ENCODE measurements at regions not wholly inside any gene's neighbourhood (a gene's known extent, or its start where the extent isn't known, plus 50 kb on each side); places are given as distances from the start of the nearest gene placed in this dataset.
"Not testable (repeated sequence)": the region's sequence is repeated elsewhere in the genome, so short reads cannot be mapped to it uniquely, and the experiment has no call there.

DNA sequence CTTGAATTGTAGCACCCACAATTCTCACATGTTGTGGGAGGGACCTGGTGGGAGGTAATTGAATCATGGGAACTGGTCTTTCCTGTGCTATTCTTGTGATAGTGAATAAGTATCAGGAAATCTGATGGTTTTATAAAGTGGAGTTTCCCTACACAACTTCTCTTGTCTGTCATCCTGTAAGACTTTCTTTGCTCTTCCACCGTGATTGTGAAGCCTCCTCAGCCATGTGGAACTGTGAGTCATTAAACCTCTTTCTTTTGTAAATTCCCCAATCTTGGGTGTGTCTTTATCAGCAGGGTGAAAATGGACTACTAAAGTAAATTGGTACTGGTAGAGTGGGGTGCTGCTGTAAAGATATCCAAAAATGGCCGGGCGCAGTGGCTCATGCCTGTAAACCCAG lies 215.6 kb downstream of the LIG4 start:
- no peak for DNase-seq

DNA sequence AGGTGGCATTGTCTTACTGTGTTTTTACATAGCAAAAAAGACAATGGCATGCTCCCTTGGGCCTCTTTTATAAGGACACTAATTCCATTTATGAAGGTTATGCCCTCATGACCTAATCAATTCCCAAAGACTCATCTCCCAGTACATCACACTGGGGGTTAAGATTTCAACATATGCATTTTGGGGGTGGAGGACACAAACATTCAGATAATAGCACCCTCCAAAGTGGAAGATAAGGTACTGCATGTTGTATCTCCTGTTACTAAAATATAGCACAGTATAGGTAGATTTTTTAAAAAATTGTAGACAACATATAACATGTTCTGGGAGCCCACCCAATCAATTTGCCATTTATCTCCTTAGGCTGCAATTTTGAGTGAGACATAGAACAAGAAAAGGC lies 221.2 kb downstream of the LIG4 start:
- no peak for DNase-seq

DNA sequence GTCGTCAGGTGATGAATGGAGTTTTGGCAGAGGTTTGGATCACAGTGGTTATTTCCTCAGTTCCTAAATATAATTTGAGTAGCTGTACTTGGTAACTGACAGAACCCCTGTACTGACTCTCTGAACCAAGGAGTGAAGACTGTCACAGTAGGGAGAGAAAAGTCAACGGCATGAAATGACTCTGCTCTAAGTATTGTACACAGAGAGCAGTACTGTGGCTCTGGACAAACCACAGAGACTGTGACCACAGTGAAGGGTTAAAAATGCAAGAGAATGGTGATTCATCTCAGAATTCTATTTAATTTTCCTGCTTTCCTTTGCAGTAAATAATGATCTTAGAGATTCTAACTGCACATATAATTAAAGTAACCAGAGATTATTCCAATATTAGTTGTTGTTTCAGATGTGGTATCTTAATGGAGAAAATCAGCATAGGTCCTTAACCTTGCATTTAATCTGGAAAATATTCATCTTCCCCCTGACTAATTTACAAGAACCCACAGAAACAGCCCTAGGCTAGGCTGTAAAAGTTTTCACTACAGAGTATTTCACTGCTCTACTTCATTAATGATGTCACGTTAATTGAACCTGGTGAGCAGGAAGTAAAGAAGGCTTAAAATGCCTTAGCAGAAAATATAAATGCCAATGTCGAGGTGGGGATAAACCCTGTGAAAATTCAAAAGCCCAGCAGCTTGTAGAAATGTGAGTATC lies 221.9 kb downstream of the LIG4 start:
- DNase-seq, result no peak

DNA sequence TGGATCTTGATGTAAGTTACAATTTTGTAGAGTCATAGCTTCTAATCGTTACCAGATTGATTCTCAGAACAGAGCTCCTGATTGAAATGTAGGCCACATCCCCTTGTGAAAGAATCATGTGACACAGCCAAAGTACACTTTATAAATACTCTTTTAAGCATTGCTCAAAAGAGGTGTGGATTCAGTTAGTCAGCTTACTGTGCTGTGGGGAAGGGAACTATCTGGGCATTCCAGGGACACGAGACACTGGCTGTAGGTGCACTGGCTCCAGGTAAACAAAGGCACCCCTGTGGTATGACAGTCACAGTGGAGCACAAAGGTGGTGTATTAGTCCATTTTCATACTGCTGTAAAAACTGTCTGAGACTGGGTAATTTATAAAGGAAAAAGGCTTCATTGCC lies 222.8 kb downstream of the LIG4 start:
- no peak for DNase-seq

DNA sequence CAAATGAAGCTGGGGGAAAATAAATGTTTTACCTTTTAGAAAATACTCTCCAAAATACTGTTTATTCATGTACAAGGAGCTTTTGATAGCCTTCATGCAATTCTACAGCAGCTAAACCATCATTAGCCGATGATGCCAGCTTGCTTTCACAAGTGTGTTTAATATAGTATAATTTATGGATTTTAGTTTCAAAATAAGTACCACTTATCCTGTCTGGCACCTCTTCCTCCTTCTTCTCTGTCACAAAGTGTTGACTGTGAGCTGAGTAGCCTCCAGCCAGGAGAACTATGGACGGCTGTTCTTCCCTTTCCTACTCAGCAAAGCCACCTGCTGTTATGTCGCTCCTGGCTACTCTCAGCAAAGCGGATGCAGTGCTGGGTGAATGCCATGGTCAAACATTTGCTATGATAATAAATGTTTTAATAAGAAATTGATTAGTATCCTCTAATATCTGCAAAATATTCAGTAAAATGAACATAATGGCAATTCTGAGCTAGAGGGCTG lies 238.2 kb downstream of the LIG4 start:
- DNase-seq, result no peak

DNA sequence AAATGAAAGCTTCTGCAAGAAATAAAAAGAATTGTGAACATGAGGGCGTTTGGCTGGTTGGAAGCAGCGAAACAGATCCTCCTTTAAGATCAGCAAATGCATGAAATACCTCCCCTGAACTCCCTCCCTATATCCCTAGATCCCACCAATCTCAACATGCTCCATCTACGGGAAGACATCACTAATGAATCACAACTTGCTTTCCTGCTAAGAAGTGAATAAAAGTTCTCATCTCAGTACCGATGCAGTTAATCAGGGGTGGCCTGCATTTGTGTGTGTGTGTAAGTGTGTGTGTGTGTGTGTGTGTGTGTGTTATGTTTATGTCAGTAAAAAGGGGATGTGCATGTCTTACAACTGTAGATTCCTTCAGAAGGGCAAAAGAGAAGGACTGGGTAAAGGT lies 238.7 kb downstream of the LIG4 start:
- DNase-seq, result no peak

DNA sequence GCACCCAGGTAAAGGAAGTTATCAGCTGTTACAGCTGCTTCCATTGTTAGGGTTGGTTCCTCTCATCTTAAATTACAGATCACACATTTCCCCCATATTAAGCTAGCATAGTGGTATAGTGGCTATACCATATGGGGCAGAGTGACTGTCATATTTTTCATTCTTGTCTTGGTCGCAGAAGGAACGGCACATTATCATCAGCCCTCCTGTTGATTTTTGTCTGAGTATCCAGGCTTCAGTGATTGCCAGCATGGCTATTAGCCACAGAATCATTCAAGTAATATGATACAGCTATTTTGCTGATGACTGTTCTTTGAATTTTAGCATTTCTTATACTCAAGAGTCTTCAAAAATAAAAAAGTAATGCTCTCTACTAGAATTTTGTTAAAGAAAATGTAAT lies 240.9 kb downstream of the LIG4 start:
- DNase-seq, result peak; percentile 9

DNA sequence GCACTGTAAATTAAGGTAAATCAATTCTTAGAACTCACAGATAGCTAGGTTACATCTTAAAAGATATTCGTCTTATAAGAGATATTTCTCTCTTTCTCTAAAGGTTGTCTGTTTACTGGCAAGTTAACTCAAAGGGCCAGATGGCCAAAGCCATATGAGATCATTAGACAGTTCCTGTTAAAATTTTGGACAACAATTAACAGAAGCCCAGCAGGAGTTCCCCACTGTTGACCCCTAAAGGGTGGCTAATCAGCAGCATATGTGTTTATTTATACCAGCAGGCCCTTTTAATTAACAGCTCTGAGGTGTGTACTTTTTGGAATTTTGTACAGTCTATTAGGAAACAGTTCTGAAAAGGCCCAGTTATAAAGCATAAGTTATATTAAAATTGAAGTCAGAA lies 245.8 kb downstream of the LIG4 start:
- DNase-seq, result no peak

DNA sequence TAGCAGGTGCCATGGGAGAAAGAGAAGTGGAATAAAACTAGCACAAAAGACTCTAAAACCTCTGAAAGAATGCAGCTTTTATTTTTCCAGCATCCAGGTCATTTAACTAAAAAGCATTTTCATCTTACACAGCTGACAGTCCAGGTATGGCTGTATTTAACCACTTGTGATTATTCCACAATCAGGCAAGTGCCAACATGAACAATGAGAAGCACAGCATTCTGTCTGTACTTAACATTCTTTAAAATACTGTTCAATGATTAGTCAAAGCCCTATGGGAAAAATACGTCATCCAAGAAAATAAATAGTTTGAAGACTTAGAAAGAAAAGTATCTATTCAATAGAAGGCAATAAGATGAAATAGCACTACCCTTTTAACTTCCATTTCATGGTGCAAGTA lies 246.9 kb downstream of the LIG4 start:
- peak; percentile 14 for DNase-seq

DNA sequence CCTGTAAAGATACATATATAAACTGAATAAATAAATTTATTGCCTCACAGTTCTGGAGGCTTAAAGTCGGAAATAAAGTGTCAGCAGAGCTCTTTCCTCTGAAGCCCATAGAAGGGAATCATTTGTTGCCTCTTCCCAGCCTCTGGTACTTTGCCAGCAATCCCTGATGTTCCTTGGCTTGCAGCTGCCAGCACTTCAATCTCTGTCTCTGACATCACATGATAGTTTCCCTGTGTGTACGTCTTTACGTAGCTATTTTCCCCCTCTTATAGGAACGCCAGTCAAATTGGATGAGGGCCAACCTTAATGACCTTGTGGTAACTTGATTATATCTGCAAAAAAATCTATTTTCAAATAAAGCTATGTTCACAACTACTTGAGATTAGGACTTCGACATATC lies 250.9 kb downstream of the LIG4 start:
- peak; percentile 68 for DNase-seq

DNA sequence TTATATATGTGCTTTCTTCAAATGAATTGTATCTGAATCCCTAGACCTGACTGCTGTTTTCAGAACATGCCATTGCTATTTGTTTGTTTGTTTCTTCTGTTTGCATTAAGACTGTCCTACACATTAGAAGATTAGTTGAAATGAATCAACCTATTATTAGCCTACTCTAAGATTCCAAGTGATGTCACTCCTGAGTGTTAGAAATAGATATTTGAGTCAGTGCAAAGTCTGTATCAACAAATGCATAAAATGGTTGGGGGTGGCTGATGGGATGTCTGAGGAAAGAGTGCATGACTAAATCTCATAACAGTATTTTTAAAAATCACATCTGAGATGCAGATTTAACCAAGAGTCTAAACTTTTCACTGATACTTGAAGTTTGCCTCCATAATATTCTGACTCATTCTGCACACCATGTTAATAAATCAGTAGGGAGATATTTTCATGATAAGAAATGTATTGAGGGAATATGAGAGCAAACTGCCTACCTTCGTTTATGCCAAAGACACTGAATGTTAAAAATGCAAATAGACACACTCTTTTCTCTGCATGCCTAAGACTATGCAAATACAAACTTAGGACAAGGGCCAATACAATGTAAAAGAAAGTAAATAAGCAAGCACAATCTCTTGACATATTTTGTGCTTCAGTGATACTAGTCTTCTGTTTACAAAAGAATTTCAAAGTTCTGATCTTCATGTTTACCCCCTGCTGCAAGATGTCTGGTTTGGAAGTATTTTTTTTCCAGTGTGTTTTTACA lies 253.3 kb downstream of the LIG4 start:
- DNase-seq, result no peak

DNA sequence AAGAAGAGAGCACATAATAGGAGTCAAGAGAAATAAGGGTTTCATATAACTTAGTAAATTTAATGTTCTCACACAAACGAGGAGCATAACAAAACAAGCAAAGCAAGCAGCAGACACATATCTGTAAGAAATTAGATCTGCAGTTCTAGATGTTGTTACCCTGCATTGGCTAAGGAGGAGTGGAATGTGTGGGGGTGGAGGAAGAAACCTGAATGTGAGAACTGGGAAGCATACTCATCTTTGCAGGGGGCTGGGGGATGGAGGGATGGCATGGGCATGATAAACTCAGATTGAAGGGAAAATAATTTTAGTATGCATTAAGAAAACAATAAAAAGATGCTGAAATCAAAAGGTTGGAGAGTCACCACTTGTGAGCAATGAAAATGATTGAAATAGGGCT lies 255.0 kb downstream of the LIG4 start:
- no peak for DNase-seq

DNA sequence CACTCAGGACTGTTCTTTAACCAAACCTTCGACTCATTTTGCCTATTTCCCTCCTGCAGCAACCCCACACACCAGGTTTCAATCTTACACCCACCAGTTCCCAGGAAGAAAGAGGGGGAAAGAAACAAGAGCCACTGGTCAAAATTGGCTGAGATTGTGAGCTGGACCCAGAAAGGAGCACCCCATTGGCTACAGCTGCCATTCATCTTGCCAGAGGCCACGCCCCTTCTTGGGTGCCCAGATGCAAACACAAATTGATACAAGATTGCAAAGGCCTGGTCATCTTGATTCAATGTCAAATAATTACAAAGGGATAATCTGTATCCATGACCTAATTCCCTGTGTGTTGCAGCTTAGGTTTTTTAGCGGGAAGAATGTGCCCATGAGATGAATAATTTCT lies 258.4 kb downstream of the LIG4 start:
- no peak for DNase-seq

DNA sequence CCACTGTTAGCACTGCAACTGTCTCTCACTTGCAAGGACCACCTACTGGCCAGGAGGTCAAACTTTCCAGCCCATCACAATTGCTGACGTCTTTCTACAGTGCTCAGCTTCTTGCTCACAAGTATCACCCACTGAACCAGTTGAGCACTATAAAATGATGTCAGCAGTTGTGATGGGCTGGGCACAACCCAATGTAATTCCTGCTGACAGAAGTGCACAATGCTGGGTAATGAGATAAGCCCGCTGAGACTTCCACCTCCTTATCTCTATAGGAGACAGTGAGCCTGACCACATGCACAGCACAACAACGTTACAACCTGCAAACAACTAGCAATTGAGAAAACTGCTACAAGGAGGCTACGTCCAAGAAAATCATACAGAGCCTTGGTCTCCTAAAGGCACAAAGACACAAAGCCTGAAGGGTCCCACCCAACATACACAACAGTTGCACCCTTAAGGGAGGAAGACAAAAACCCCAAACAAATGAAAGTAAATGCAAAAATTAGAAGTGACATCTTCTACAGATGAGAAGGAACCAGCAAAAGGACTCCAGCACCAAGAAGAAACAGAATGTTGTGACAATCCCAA lies 273.2 kb downstream of the LIG4 start:
- no peak for DNase-seq

DNA sequence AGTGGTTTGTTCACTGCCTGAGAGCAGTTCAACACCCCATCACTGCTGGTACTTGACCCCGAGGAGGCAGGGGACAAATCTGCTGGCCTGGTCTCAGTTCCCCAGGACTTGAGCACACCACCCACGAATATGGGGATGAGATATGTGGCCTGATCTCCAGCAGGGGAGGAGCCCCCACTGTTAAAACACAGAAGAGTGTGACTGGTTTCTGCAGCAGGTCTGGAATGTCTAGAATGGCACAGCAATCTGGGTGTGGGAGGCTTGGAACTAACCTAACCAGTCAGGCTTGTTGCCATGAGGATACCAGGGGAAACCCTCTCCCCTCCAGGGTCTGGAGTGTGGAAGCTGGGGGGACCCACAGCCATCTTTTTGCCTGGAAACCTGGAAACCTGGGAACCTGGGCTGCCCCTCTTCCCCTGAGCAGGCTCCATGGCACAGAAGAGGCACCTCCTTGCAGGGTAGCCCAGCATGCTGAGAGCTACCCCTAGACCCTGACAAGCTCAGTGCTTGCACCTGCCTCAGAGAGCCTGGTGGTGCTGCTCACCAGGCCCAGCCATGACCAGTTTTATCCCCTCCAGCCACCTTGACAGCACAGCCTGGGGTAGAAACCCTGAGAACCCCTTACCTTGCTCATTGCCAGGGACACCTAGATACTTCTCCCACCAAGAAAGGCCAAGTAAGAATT lies 273.8 kb downstream of the LIG4 start:
- DNase-seq, result no peak

DNA sequence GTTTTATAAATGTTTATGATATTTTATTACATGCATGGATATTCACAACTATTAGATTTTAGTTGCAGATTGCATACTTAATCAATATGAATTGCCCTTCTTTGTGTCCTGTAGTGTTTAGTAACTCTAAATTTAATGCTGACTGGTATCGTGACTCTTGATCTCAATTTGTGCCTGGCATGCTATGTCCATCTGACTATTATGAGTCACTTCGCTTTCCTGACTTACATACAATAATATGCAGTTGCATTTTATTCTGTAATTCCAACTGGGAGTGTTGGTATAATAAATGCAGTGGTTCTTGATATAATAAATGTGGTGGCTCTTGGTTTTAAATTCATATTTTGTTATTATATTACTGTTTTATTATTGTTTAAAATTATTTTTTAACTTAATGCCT lies 277.5 kb downstream of the LIG4 start:
- no peak for DNase-seq

DNA sequence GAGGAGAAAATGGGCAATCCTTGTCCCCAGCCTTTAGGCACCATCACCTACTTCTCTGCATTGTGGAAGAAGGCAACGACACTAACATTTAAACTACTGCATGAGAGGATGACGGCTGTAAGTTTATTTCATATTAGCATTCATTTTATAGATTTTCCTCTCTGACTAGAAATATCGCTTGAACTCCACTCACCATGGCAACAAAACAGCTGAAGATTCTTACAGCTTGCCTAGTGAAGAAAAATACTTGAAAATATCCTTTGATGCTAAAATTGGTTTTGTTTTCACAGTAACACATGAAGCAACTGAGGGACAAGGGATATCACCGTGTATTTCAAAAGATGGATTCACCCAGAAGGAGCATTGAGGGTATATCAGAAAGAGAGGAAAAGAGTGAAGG lies 284.3 kb downstream of the LIG4 start:
- DNase-seq, result no peak

DNA sequence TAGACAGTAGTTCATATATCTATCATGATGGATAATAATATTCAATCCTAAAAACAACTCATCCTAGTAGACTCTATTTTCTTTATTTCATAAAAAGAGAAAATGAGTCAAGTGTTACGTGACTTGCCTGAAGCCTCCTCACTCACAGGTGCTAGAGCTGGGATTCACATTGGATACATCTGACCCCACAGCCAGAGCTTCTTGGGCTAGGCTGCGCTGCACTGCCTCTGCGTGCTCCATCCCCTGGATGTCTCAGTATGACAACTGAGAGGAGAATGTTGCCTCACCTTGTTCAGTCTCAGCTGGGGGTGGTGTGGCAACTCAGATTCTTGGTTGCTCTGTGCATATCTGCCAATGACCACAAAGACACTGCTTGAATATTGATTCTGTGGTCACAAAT lies 286.6 kb downstream of the LIG4 start:
- DNase-seq, result no peak

DNA sequence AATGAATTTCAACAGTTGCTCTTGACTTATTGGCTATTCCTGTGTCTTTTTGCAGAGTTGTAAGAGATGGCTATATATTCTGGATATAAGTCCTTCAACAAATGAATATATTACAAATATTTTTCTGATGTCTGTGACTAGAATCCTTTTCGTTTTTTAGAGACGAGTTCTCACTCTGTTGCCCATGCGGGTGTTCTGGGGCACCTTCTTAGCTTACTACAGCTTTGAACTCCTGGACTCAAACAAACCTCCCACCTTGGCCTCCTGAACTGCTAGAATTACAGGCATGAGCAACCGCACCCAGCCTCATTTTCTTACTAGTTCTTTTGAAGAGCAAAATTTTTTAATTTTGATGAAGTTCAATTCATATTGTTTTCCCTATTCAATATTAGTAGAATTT lies 287.8 kb downstream of the LIG4 start:
- DNase-seq, result no peak

DNA sequence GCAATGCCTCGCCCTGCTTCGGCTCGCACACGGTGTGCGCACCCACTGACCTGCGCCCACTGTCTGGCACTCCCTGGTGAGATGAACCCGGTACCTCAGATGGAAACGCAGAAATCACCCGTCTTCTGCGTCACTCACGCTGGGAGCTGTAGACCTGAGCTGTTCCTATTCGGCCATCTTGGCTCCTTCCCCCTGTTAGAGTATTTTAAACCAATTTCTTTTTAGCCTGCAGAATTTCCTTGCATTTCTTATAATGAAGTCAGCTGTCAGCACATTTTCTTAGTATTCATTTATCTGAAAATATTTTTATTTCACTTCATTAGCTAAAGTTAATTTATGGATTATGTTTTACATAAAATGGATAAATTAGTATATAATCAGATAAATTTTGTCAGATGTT lies 288.8 kb downstream of the LIG4 start:
- not testable (repeated sequence) for DNase-seq

DNA sequence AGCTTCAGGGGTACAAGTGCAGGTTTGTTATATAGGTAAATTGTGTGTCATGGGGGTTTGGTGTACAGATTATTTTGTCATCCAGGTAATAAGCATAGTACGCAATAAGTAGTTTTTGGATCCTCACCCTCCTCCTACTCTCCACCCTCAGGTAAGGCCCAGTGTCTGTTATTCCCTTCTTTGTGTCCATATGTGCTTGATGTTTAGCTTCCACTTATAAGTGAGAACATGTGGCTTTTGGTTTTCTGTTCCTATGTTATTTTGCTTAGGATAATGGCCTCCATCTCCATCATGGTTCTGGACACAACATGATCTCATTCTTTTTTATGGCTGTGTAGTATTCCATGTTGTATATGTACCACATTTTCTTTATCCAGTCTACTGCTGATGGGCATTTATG lies 298.4 kb downstream of the LIG4 start:
- DNase-seq, result not testable (repeated sequence)

DNA sequence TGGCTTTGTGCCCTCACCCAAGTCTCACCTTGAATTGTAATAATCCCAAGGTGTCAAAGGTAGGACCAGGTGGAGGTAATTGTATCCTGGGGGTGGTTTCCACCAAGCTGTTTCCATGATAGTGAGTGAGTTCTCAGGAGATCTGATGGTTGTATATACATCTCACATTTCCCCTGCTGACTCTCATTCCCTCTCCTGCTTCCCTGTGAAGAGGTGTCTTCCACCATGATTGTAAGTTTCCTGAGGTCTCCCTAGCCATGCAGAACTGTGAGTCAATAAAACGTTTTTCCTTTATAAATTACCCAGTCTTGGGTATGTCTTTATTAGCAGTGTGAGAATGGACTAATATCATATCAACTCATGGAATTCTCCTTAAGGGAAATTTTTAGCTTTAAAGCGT lies 302.6 kb downstream of the LIG4 start:
- no peak for DNase-seq

DNA sequence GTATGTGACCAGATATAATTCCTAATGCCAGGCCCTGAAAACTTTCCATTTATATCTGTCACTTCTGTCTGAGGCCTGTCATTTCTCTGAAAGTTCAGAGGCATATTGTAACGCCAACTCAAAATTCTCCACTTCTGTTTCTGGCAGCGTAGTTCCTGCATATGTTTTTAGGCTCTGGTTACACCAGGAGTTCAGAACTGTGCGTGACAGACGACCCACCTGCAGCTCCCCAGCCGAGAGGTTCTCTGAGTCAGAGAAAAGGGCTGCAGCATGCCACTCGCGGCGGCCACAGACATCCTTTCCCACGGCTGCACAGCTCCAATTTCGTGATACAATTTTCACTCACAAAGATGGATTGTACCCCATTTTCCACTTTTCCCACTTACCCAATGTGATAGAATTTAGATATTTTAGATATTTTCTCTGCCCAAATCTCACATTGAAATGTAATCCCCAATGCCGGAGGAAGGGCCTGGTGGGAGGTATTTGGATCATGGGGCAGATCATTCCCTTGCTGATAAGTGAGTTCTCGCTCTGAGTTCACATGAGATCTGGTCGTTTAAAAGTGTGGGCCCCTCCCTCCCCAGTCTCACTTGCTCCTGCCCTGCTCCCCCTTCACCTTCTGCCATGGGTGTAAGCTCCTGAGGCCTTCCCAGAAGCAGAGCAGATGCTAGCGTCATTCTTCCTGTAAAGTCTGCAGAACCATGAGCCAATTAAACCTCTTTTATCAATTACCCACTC lies 308.1 kb downstream of the LIG4 start:
- no peak for DNase-seq
